ENCODE measurements at regions not wholly inside any gene's neighbourhood (a gene's known extent, or its start where the extent isn't known, plus 50 kb on each side); places are given as distances from the start of the nearest gene placed in this dataset.

GRCh38 chr20:60411813-60412212, 453.6 kb downstream of the CDH26 start:
- TF ChIP-seq CTCF (IDR thresholded peaks at IDR 0.05) (no peak), POLR2A (IDR thresholded peaks at IDR 0.05) (no peak), EP300 (IDR thresholded peaks at IDR 0.05) (no peak)
